Trophoblast cell (in vitro differentiated cells and primary cell): ENCODE measurements at regions not wholly inside any gene's neighbourhood (a gene's known extent, or its start where the extent isn't known, plus 50 kb on each side); places are given as distances from the start of the nearest gene placed in this dataset.

Experiments used
- DNase-seq, 2 donors: peaks; one replicate each; pipeline ENCODE4 v3.0.0-alpha.2; 2016
- H2AFZ ChIP-seq: 2 replicates; pipeline ENCODE4 v1.6.1; 2013; ENCODE audit warnings: low read length, moderate library complexity, mild to moderate bottlenecking; ENCODE audit not compliant: insufficient read depth, poor library complexity
- H2AK5ac ChIP-seq: 2 replicates; pipeline ENCODE4 v1.6.1; 2013; ENCODE audit warnings: mild to moderate bottlenecking, low read length
- H2BK120ac ChIP-seq: 2 replicates; pipeline ENCODE4 v1.6.1; 2013; ENCODE audit warnings: low read length, mild to moderate bottlenecking, moderate library complexity; ENCODE audit not compliant: insufficient read depth, poor library complexity
- H2BK12ac ChIP-seq: 2 replicates; pipeline ENCODE4 v1.6.1; 2013; ENCODE audit warnings: mild to moderate bottlenecking, low read length, moderate library complexity
- H2BK5ac ChIP-seq: 2 replicates; pipeline ENCODE4 v1.6.1; 2013; ENCODE audit warnings: low read length, low read depth, moderate library complexity, mild to moderate bottlenecking; ENCODE audit not compliant: poor library complexity
- H3K14ac ChIP-seq: 2 replicates; pipeline ENCODE4 v1.6.1; 2013; ENCODE audit warnings: mild to moderate bottlenecking, low read length
- H3K18ac ChIP-seq: 2 replicates; pipeline ENCODE4 v1.6.1; 2013; ENCODE audit warnings: mild to moderate bottlenecking, low read length
- H3K23ac ChIP-seq: 2 replicates; pipeline ENCODE4 v1.6.1; 2013; ENCODE audit warnings: low read length
- H3K27ac ChIP-seq: 2 replicates; pipeline ENCODE4 v1.5.1; 2013; ENCODE audit warnings: low read depth, mild to moderate bottlenecking, inconsistent platforms, low read length, moderate library complexity
- H3K27me3 ChIP-seq: 2 replicates; pipeline ENCODE4 v1.6.1; 2013; ENCODE audit warnings: inconsistent platforms, mild to moderate bottlenecking, low read length, moderate library complexity; ENCODE audit not compliant: insufficient read depth
- H3K36me3 ChIP-seq, 2 experiments: 1 replicate in 1 of 2; 2 replicates in 1 of 2; pipeline ENCODE4 v1.6.1; 2013; ENCODE audit warnings: low read length in 2 of 2, mild to moderate bottlenecking in 2 of 2, moderate library complexity in 1 of 2; ENCODE audit not compliant: insufficient read depth in 2 of 2, control insufficient read depth in 1 of 2
- H3K4ac ChIP-seq: 2 replicates; pipeline ENCODE4 v1.6.1; 2013; ENCODE audit warnings: low read depth, mild to moderate bottlenecking, low read length, moderate library complexity
- H3K4me1 ChIP-seq, 2 experiments: 1 replicate in 1 of 2; 2 replicates in 1 of 2; pipeline ENCODE4 v1.6.1; 2013; ENCODE audit warnings: low read length in 2 of 2, mild to moderate bottlenecking in 2 of 2, moderate library complexity in 1 of 2; ENCODE audit not compliant: insufficient read depth in 2 of 2, control insufficient read depth in 1 of 2
- H3K4me2 ChIP-seq: 2 replicates; pipeline ENCODE4 v1.6.1; 2013; ENCODE audit warnings: inconsistent platforms, mild to moderate bottlenecking, low read length, moderate library complexity
- H3K4me3 ChIP-seq: 2 replicates; pipeline ENCODE4 v1.5.1; 2013; ENCODE audit warnings: mild to moderate bottlenecking, low read depth, low read length, inconsistent platforms
- H3K79me1 ChIP-seq: one replicate; pipeline ENCODE4 v1.6.1; 2013; ENCODE audit warnings: low read length
- H3K79me2 ChIP-seq: 2 replicates; pipeline ENCODE4 v1.6.1; 2013; ENCODE audit warnings: low read length, mild to moderate bottlenecking; ENCODE audit not compliant: control insufficient read depth, insufficient read depth, poor library complexity
- H3K9ac ChIP-seq: 2 replicates; pipeline ENCODE4 v1.6.1; 2013; ENCODE audit warnings: mild to moderate bottlenecking, low read length
- H3K9me3 ChIP-seq: 2 replicates; pipeline ENCODE4 v1.6.1; 2013; ENCODE audit warnings: low read depth, mild to moderate bottlenecking, control low read depth, inconsistent platforms, low read length; ENCODE audit not compliant: insufficient read depth
- H4K12ac ChIP-seq: 2 replicates; pipeline ENCODE4 v1.6.1; 2013; ENCODE audit warnings: low read depth, mild to moderate bottlenecking, low read length, moderate library complexity
- H4K8ac ChIP-seq: 2 replicates; pipeline ENCODE4 v1.6.1; 2013; ENCODE audit warnings: low read depth, mild to moderate bottlenecking, low read length, moderate library complexity
- H4K91ac ChIP-seq: one replicate; pipeline ENCODE4 v1.6.1; 2013; ENCODE audit warnings: low read depth, mild to moderate bottlenecking, low read length, moderate library complexity
- WGBS: extraction: QIAGEN DNeasy Blood & Tissue Kit; methylation state at CpG from one replicate; pipeline ENCODE4 v1.1.7; 2013; ENCODE audit warnings: missing lambda C conversion rate; ENCODE audit not compliant: insufficient read length, insufficient coverage; ENCODE audit errors: extremely low coverage; 5-methylcytosine and 5-hydroxymethylcytosine counted together

GRCh38 chr10:128267581-128267980 lies 141.4 kb upstream of the MKI67 start:
- H2BK12ac ChIP-seq = no peak overlapping the region
- WGBS = no CpG with 5 or more reads among the region's 5 CpGs
- no peak overlapping the region for H3K4me2 ChIP-seq
- no peak overlapping the region for H3K9ac ChIP-seq
- H2AK5ac ChIP-seq = no peak overlapping the region
- no peak overlapping the region for H2AFZ ChIP-seq
- H2BK120ac ChIP-seq = no peak overlapping the region
- no peak overlapping the region for H2BK5ac ChIP-seq
- no peak overlapping the region for H3K14ac ChIP-seq
- no peak overlapping the region for H3K23ac ChIP-seq
- H3K9me3 ChIP-seq = no peaks in the 10 kb centered on the region
- H3K4ac ChIP-seq = no peak overlapping the region
- H3K36me3 ChIP-seq = no peaks in the 10 kb centered on the region
- no peak overlapping the region for H3K27ac ChIP-seq
- H4K8ac ChIP-seq = no peak overlapping the region
- no peaks in the 10 kb centered on the region for H3K79me2 ChIP-seq
- no peak overlapping the region for H3K4me3 ChIP-seq
- no peaks in the 10 kb centered on the region for H3K4me1 ChIP-seq
- no peaks in the 10 kb centered on the region for H3K79me1 ChIP-seq
- H4K12ac ChIP-seq = no peak overlapping the region
- H4K91ac ChIP-seq = no peak overlapping the region
- no peak overlapping the region for H3K18ac ChIP-seq
- no peaks in the 10 kb centered on the region for H3K27me3 ChIP-seq
- DNase-seq = no peak

GRCh38 chr10:128268015-128268722 lies 141.9 kb upstream of the MKI67 start:
- Histone ChIP-seq H3K14ac (no peak overlapping the region), H3K79me1 (no peaks in the 10 kb centered on the region), H4K8ac (no peak overlapping the region), H4K91ac (peak overlapping the region; percentile 24), H3K9me3 (no peaks in the 10 kb centered on the region), H3K27ac (no peak overlapping the region), H2AFZ (no peak overlapping the region), H3K4me3 (no peak overlapping the region), H3K4ac (no peak overlapping the region), H3K23ac (no peak overlapping the region), H4K12ac (no peak overlapping the region), H3K79me2 (no peaks in the 10 kb centered on the region), H2AK5ac (no peak overlapping the region), H3K4me1 (no peaks in the 10 kb centered on the region), H2BK120ac (no peak overlapping the region), H3K4me2 (no peak overlapping the region), H3K18ac (no peak overlapping the region), H2BK5ac (no peak overlapping the region), H3K27me3 (no peaks in the 10 kb centered on the region), H2BK12ac (no peak overlapping the region), H3K9ac (no peak overlapping the region), H3K36me3 (no peaks in the 10 kb centered on the region)
- no CpG with 5 or more reads among the region's 25 CpGs for WGBS
- peak; percentile 27 to 61 for DNase-seq

GRCh38 chr10:128274938-128275337 lies 148.7 kb upstream of the MKI67 start:
- H2BK12ac ChIP-seq = no peak overlapping the region
- H3K27me3 ChIP-seq = no peaks in the 10 kb centered on the region
- H3K4me2 ChIP-seq = no peak overlapping the region
- no peaks in the 10 kb centered on the region for H3K79me2 ChIP-seq
- no peak overlapping the region for H2AFZ ChIP-seq
- no peak overlapping the region for H3K23ac ChIP-seq
- no peak overlapping the region for H3K4me3 ChIP-seq
- no peak overlapping the region for H2AK5ac ChIP-seq
- no peak overlapping the region for H3K14ac ChIP-seq
- no peak overlapping the region for H2BK5ac ChIP-seq
- no peaks in the 10 kb centered on the region for H3K9me3 ChIP-seq
- H4K91ac ChIP-seq = no peak overlapping the region
- H3K79me1 ChIP-seq = no peaks in the 10 kb centered on the region
- H3K18ac ChIP-seq = no peak overlapping the region
- no peak overlapping the region for H3K4ac ChIP-seq
- H3K9ac ChIP-seq = no peak overlapping the region
- H4K12ac ChIP-seq = no peak overlapping the region
- H3K36me3 ChIP-seq = no peaks in the 10 kb centered on the region
- peak in 1 of 2 donors; percentile 11 for DNase-seq
- no peak overlapping the region for H2BK120ac ChIP-seq
- no peak overlapping the region for H3K27ac ChIP-seq
- H4K8ac ChIP-seq = no peak overlapping the region
- H3K4me1 ChIP-seq = no peaks in the 10 kb centered on the region
- no CpG with 5 or more reads among the region's 10 CpGs for WGBS

- Histone ChIP-seq H3K79me1 (no peaks in the 10 kb centered on the region), H4K12ac (no peak overlapping the region), H4K91ac (no peak overlapping the region), H2AFZ (no peak overlapping the region), H3K79me2 (no peaks in the 10 kb centered on the region), H2BK120ac (no peak overlapping the region), H3K4me1 (no peaks in the 10 kb centered on the region), H3K14ac (no peak overlapping the region), H3K36me3 (no peaks in the 10 kb centered on the region), H2AK5ac (no peak overlapping the region), H3K9ac (no peak overlapping the region), H2BK5ac (no peak overlapping the region), H3K4me3 (no peak overlapping the region), H3K27ac (no peak overlapping the region), H2BK12ac (no peak overlapping the region), H3K4me2 (no peak overlapping the region), H3K23ac (no peak overlapping the region), H3K9me3 (no peaks in the 10 kb centered on the region), H3K27me3 (no peaks in the 10 kb centered on the region), H3K18ac (no peak overlapping the region), H3K4ac (no peak overlapping the region), H4K8ac (no peak overlapping the region)
- DNase-seq = no peak
- WGBS = no CpG with 5 or more reads among the region's 19 CpGs
Measured at GRCh38 chr10:128275388-128276177, 149.4 kb upstream of the MKI67 start.
